CD4-positive, alpha-beta T cell treated with Interleukin-17A for 1 hour (primary cell): ENCODE measurements at regions not wholly inside any gene's neighbourhood (a gene's known extent, or its start where the extent isn't known, plus 50 kb on each side); places are given as distances from the start of the nearest gene placed in this dataset.
"Not testable (repeated sequence)": the region's sequence is repeated elsewhere in the genome, so short reads cannot be mapped to it uniquely, and the experiment has no call there.

Experiments
- DNase-seq: peaks from one replicate; pipeline ENCODE4 v3.0.0-alpha.2; 2020

DNA sequence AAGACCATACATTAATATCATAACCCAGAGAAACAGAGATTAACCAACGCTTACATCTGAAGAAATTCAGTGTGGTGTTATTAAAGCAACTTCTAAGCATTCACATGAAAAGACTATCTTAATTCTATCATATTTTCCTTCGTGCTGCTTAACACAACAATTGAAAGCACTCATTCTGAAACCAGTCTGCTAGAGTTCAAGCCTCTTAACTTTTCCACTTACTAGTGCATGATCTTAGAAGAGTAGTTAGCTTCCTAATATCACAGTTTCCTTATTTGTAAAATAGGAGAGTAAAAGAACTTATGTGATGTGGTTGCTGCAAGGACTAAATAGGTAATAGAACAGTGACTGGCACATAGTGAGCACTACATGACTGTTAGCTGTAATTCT, 379.3 kb downstream of the TRIM36 start:
- DNase-seq: no peak

GRCh38 chr5:114789773-114790402, 379.8 kb downstream of the TRIM36 start:
- DNase-seq: no peak

GRCh38 chr5:114782869-114783268, 386.8 kb downstream of the TRIM36 start:
- DNase-seq: no peak

DNA sequence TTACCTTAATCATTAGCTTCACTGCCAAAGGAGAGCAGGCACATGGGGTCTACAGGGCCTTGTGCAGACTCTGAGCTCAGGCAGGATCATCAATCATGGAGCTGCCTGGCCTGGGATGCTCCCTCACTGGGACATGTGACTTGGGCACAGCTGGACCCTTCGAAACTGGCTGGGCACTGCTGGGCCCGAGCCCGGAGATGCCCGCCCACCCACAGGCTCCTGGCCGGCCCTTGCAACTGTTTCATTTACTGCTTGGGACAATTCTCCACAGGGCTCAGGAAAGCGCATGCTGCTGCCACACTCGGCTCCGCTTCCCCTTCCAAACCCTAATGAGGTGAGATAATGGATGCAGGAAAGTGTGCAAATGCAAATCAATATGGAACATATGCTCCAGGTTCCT, 387.5 kb downstream of the TRIM36 start:
- DNase-seq: no peak

- no peak for DNase-seq
Measured at GRCh38 chr5:114780290-114780689, 389.4 kb downstream of the TRIM36 start.

- DNase-seq: no peak
Measured at GRCh38 chr5:114744406-114744805, 382.5 kb downstream of the KCNN2 start.

- no peak for DNase-seq
Measured at GRCh38 chr5:114734238-114734637, 372.4 kb downstream of the KCNN2 start.

- DNase-seq: no peak
Measured at GRCh38 chr5:114729986-114730385, 368.1 kb downstream of the KCNN2 start.

- no peak for DNase-seq
Measured at GRCh38 chr5:114727358-114727757, 365.5 kb downstream of the KCNN2 start.

GRCh38 chr5:114726131-114726530, 364.3 kb downstream of the KCNN2 start:
- no peak for DNase-seq

GRCh38 chr5:114719268-114719667, 357.4 kb downstream of the KCNN2 start:
- no peak for DNase-seq

- DNase-seq: no peak
Measured at GRCh38 chr5:114716955-114717354, 355.1 kb downstream of the KCNN2 start.

- DNase-seq: not testable (repeated sequence)
Measured at GRCh38 chr5:114704225-114704893, 342.5 kb downstream of the KCNN2 start.

DNA sequence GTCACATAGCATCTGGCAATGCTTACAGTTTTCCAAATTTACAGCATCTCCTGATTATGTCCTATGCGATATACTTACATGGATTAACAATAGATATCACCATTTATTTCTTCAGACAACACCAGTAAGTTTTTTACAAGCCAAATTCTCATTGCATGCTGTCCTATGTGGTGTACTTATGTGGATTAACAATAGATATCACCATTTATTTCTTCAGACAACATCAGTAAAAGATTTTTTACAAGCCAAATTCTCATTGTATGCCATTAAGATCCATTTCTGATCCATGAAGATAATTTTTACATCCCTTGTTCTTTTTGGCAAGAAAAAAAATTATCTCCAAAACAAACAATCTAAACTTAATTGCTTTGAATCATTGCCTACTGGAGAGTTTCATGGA, 340.9 kb downstream of the KCNN2 start:
- no peak for DNase-seq

GRCh38 chr5:114702136-114702535, 340.3 kb downstream of the KCNN2 start:
- DNase-seq: no peak

DNA sequence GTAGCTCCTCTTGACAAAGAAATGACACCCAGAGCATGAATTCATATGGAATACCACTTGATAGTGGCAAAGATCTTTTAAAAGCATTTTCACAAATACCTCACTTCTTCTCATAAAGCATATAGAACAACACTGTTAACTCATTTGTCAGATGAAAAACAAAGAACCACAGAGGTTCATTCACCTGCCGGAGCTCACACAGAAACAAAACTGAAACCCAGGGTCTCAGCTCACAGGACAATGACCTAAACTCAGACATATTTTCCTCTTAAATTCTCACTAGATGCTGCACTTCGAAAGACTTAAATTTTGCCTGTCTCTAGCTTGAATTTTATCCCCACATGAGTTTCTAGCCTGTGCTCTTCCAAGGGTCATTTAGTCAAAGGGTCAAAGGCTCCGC, 339.0 kb downstream of the KCNN2 start:
- DNase-seq: no peak

- no peak for DNase-seq
Measured at GRCh38 chr5:114695292-114695904, 333.5 kb downstream of the KCNN2 start.

- DNase-seq: no peak
Measured at GRCh38 chr5:114686356-114686755, 324.5 kb downstream of the KCNN2 start.

DNA sequence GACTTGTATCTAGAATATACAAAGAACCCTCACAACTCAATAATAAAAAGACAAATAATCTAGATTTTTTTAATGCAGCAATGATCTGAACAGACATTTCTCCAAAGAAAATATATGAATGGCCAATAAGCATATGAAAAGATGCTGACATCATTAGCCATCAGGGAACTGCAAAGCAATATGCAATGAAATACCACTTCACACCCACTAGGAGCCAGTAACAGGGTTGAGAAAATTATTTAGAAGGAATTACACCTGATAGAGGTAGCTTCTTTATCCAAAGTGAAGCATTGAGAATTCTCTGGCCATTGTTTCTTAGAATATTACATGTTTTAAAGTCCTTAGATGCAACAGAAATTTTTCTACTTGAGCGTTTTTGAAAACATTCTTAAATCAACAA, 316.9 kb downstream of the KCNN2 start:
- no peak for DNase-seq

DNA sequence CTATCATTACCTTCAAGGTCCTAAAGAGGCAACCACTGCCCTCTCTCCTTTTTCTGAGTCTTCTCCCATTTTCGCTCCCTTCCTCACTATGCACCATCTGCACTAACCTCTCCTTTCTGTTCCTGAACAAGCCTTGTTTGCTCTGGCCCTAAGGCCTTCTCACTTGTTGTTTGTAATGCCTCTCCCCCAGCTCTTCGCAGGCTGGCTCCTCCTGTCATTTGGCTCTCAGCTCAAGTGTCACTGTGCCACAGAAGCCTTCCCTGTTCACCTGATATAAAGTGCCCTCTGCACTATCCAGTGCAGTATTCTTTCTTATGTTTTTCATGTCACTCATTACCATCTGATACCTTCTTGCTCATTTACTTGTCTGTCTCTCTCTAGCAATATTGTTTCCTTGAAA, 303.7 kb downstream of the KCNN2 start:
- DNase-seq: no peak

DNA sequence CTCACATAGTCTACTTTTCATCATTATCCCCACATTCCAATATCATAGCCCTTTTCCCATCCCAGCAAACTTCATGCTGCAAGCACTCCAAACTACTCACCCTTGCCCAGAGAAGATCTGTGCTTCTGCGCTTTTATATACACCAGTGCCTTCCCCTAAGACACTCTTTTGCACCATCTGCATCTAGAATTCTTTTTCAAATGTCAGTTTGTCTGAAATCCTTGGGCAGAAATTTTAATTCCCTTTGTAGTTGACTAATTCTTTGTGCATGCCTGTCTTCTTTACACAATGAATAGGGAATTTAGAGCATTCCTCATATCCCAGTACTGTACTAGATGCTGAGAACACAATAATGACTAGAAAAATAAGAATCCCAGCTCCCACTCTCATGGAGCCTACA, 298.9 kb downstream of the KCNN2 start:
- DNase-seq: no peak

- no peak for DNase-seq
Measured at GRCh38 chr5:114658194-114658593, 296.3 kb downstream of the KCNN2 start.

DNA sequence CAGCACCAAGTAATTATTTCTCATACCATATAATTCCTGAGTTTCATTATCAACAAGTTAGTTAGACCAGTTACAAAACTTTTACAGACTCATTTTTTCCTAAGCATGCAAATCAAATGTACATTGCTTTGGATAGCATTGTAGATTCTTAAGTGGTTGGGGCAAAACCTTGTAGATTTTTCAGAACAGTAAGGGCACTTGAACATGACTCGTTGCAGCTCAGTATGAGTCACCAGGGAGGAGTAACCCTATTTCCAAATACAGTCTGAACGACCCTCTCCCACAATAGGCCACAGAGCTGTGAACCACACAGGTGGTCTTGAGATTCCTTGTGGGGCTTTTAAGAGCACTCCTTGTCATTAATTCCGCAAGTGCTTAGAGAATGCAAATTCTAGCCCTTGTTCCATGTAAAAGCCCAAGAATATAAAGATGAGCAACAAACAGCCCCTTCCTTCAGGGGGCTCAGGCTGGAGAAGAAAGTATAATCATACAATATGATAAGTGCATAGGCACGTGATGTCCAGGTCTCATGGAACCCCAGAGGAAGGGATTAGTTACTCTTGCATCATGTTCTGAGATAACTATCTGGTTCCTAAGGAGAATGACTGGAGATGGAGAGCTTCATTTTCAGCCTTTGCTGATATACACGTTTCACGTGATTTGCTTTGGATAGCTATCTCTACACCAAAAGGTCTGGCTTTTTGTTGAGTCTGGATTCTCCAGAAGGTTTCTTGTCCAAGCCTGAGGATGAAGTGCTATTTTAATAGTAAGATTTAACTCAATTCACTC, 295.7 kb downstream of the KCNN2 start:
- DNase-seq: no peak

GRCh38 chr5:114649878-114650277, 288.0 kb downstream of the KCNN2 start:
- DNase-seq: no peak
